ENCODE measurements at regions not wholly inside any gene's neighbourhood (a gene's known extent, or its start where the extent isn't known, plus 50 kb on each side); places are given as distances from the start of the nearest gene placed in this dataset.

DNA sequence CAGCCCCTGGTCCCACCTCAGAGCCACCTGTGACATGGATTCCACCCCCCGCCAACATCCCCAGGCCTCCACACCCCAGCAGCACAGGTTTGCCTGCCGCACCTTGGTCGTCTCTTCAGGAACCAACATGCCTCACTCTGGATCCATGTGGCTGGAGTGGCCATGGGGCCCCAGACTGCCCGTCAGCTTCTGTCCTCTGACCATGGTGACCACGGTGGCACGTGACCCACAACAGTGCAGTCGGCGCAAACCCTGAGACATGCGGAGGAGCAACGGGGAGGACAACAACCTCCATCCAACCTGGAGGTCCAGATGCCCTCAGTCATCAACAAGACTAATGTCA is 85.6 kb downstream of the ANKRD60 start:
- TF ChIP-seq EZH2 (IDR thresholded peaks at IDR 0.05; ENCODE audit: borderline replicate concordance, low read length) = no peak
- TF ChIP-seq, protein P1, sequence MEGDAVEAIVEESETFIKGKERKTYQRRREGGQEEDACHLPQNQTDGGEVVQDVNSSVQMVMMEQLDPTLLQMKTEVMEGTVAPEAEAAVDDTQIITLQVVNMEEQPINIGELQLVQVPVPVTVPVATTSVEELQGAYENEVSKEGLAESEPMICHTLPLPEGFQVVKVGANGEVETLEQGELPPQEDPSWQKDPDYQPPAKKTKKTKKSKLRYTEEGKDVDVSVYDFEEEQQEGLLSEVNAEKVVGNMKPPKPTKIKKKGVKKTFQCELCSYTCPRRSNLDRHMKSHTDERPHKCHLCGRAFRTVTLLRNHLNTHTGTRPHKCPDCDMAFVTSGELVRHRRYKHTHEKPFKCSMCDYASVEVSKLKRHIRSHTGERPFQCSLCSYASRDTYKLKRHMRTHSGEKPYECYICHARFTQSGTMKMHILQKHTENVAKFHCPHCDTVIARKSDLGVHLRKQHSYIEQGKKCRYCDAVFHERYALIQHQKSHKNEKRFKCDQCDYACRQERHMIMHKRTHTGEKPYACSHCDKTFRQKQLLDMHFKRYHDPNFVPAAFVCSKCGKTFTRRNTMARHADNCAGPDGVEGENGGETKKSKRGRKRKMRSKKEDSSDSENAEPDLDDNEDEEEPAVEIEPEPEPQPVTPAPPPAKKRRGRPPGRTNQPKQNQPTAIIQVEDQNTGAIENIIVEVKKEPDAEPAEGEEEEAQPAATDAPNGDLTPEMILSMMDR (conservative IDR thresholded peaks at IDR 0.05 in 1 of 2, IDR thresholded peaks at IDR 0.05 in 1 of 2; ENCODE audit: extremely low read depth in 1 of 2, insufficient read depth in 1 of 2, low read depth in 1 of 2, low read length in 2 of 2) = no peak
